Breast epithelium (tissue), 4 donors: ENCODE measurements at regions not wholly inside any gene's neighbourhood (a gene's known extent, or its start where the extent isn't known, plus 50 kb on each side); places are given as distances from the start of the nearest gene placed in this dataset.
"Not testable (repeated sequence)": the region's sequence is repeated elsewhere in the genome, so short reads cannot be mapped to it uniquely, and the experiment has no call there.

Experiments used
- DNase-seq, 2 donors: peaks; one replicate each; pipeline ENCODE4 v3.0.0-alpha.2; 2019; ENCODE audit warnings: low spot score in 2 of 2
- H3K27ac ChIP-seq, 2 donors: fragments of 200-600 bp; sonication (generic) in 1 of 2; one replicate each; pipeline ENCODE4 v1.5.1; 2016 to 2019; ENCODE audit warnings: mild to moderate bottlenecking in 1 of 2
- H3K27me3 ChIP-seq, 2 donors: fragments of 200-600 bp; sonication (generic) in 1 of 2; one replicate each; pipeline versions ENCODE4 v1.5.1 to v1.6.0; 2017 to 2019; ENCODE audit warnings: control low read depth in 1 of 2, mild to moderate bottlenecking in 1 of 2
- H3K36me3 ChIP-seq: fragments of 200-600 bp; one replicate; pipeline ENCODE4 v1.5.1; 2019
- H3K4me1 ChIP-seq, 2 donors: fragments of 200-600 bp; sonication (generic); one replicate each; pipeline ENCODE4 v1.5.1; 2016 to 2019; ENCODE audit warnings: control low read depth in 1 of 2
- H3K4me3 ChIP-seq, 3 donors: fragments of 200-600 bp; sonication (generic); 1 replicate in 2 of 3; 2 replicates in 1 of 3; pipeline ENCODE4 v1.5.1; 2016 to 2019; ENCODE audit warnings: mild to moderate bottlenecking in 3 of 3, moderate library complexity in 2 of 3
- H3K9me3 ChIP-seq, 2 donors: fragments of 200-600 bp; sonication (generic) in 1 of 2; one replicate each; pipeline ENCODE4 v1.5.1; 2016 to 2019; ENCODE audit warnings: control low read depth in 1 of 2
- POLR2A ChIP-seq: fragments of 450-650 bp; IDR thresholded peaks from one replicate; pipeline ENCODE4 v1.6.1; 2016; ENCODE audit warnings: antibody characterized with exemption, mild to moderate bottlenecking, moderate library complexity
- POLR2AphosphoS5 ChIP-seq, 3 donors: sonication (generic); formaldehyde crosslinking; IDR thresholded peaks; one replicate each; pipeline ENCODE4 v1.6.1; 2017; ENCODE audit warnings: antibody characterized with exemption in 3 of 3
- intact Hi-C: fragments of 100-400 bp; cut with DNase I; formaldehyde crosslinking; loops from one replicate; pipeline ENCODE4 v1.15.1; 2023; ENCODE audit warnings: low total_unique reads
- TF ChIP-seq, protein P1 (sequence below), 3 donors: fragments of 450-650 bp; IDR thresholded peaks; one replicate each; pipeline ENCODE4 v1.5.1; 2016 to 2017; ENCODE audit warnings: antibody characterized with exemption in 3 of 3, mild to moderate bottlenecking in 3 of 3, moderate library complexity in 3 of 3

DNA sequence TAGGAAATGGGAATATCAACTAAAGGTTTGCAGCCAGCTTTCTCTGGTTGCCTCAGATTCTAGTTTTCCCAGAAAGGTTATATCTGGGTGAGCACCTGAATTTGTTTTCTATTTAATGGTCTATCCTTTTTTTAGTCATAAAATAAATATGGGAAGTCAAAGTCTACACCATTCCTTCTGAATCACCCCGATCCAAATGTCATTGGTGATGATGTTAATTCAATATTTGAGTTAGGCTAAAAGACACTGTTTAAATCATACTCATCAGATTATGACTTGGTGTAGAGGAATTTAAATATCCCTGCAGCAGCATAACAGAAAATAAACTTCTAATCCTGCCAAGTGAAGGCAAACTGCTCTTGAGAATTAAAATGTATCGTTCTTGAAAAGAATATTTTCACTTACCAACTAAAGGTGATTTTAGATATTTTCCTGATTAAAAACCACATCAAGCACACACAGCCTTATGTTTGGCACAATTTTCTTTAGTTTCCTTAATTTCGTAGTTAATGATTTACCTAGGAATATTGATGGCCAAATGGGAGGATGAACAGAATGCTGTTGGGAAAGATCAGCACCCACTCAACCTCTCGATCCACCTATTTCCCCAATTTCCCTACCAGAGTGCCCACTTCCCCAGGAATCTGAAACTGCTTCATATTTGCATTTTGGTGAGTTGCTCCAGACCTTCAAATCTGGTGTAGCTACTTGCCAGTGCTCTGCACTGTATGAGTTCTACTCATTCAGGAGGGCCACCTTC, 103.1 kb upstream of the TSLP start:
- intact Hi-C loops, result no loop called here

DNA sequence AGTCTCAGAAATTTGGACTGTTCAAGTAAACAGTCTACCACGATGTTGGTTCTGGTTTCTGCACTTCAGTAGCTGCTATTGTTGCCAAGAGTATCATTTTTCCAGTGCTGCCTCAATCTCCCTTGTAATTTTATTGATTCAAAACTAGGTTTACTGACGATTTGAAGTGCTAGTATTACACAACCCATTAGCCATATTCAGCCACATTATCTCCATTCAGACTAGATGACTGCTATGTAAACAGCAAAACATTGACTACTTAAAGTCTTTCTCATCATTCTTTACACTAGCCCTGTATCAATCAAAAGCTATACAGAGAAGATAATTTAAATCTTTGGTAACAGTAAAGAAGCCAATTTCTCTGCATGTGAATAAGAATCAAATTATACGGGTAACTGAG, 102.0 kb upstream of the TSLP start:
- no peaks in the 10 kb centered on the region for H3K9me3 ChIP-seq
- DNase-seq, result no peak
- no peak overlapping the region for H3K4me3 ChIP-seq
- no peaks in the 10 kb centered on the region for H3K27me3 ChIP-seq
- intact Hi-C loops, result no loop called here
- H3K27ac ChIP-seq, result no peak overlapping the region
- TF ChIP-seq POLR2A, result no peak
- TF ChIP-seq, protein P1, sequence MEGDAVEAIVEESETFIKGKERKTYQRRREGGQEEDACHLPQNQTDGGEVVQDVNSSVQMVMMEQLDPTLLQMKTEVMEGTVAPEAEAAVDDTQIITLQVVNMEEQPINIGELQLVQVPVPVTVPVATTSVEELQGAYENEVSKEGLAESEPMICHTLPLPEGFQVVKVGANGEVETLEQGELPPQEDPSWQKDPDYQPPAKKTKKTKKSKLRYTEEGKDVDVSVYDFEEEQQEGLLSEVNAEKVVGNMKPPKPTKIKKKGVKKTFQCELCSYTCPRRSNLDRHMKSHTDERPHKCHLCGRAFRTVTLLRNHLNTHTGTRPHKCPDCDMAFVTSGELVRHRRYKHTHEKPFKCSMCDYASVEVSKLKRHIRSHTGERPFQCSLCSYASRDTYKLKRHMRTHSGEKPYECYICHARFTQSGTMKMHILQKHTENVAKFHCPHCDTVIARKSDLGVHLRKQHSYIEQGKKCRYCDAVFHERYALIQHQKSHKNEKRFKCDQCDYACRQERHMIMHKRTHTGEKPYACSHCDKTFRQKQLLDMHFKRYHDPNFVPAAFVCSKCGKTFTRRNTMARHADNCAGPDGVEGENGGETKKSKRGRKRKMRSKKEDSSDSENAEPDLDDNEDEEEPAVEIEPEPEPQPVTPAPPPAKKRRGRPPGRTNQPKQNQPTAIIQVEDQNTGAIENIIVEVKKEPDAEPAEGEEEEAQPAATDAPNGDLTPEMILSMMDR (IDR thresholded peaks at IDR 0.05), result no peak
- TF ChIP-seq POLR2AphosphoS5 (IDR thresholded peaks at IDR 0.05), result no peak
- H3K36me3 ChIP-seq, result no peaks in the 10 kb centered on the region
- H3K4me1 ChIP-seq, result no peaks in the 10 kb centered on the region

More for the DNA sequence above, 103.1 kb upstream of the TSLP start:
- Histone ChIP-seq H3K36me3 (no peaks in the 10 kb centered on the region), H3K4me3 (no peak overlapping the region), H3K27ac (no peak overlapping the region), H3K9me3 (no peaks in the 10 kb centered on the region), H3K4me1 (no peaks in the 10 kb centered on the region), H3K27me3 (no peaks in the 10 kb centered on the region)
- DNase-seq, result no peak
- TF ChIP-seq POLR2A (no peak), POLR2AphosphoS5 (IDR thresholded peaks at IDR 0.05) (no peak)
- TF ChIP-seq, protein P1 (IDR thresholded peaks at IDR 0.05), result no peak

DNA sequence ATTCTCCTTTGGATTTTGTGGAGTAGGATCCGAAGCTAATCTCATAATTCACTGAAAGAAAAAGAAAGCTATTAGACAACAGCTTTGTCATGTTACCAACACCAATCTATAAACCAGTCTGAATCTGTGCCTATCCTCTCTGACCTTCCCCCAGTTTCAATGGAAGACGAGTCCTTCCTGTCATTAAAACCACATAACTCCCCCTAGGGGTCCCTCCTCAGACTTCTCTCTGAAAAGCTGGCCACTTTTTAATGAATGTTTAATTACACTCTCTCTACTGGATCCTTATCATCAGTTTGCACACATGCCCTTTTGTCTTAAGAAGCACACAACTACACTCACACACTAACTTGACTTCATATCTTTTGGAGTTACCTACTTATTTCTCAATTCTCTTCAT, 98.0 kb upstream of the TSLP start:
- Histone ChIP-seq H3K4me1 (no peaks in the 10 kb centered on the region), H3K36me3 (no peaks in the 10 kb centered on the region), H3K27ac (no peak overlapping the region), H3K9me3 (peaks cover 0 to 5% of the 10 kb centered on the region in 2 donors), H3K4me3 (no peak overlapping the region), H3K27me3 (no peaks in the 10 kb centered on the region)
- intact Hi-C loops, result loop anchor here (5.0 kb wide), 1 partner anchor 1914 kb away; no protein-coding TSS in a partner anchor
- DNase-seq, result no peak
- TF ChIP-seq, protein P1 (IDR thresholded peaks at IDR 0.05), result no peak
- TF ChIP-seq POLR2AphosphoS5 (IDR thresholded peaks at IDR 0.05) (no peak), POLR2A (no peak)

DNA sequence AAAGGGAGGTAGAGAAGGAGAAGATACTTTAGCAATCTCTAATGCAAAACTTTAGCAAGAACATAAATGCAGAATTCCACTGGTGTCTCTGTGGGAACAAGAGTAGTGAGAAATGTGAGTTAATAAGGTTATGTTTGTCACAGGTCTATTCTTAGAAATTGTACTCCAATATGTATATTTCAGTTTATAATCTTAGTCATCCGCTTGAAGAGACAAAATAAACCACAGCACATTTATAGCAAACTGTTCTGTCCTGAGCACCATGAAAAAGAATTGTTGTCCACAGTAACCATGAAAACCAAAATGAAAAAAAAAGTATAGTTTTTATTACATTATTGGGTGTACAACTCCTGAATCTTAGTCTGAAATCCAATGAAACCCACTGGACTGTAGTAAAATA, 93.6 kb upstream of the TSLP start:
- peaks cover 0 to 5% of the 10 kb centered on the region in 2 donors for H3K9me3 ChIP-seq
- no peaks in the 10 kb centered on the region for H3K4me1 ChIP-seq
- TF ChIP-seq POLR2A, result no peak
- TF ChIP-seq POLR2AphosphoS5 (IDR thresholded peaks at IDR 0.05), result no peak
- TF ChIP-seq, protein P1 (IDR thresholded peaks at IDR 0.05), result no peak
- no peak overlapping the region for H3K4me3 ChIP-seq
- no peaks in the 10 kb centered on the region for H3K27me3 ChIP-seq
- no peaks in the 10 kb centered on the region for H3K36me3 ChIP-seq
- intact Hi-C loops, result no loop called here
- no peak for DNase-seq
- no peak overlapping the region for H3K27ac ChIP-seq

DNA sequence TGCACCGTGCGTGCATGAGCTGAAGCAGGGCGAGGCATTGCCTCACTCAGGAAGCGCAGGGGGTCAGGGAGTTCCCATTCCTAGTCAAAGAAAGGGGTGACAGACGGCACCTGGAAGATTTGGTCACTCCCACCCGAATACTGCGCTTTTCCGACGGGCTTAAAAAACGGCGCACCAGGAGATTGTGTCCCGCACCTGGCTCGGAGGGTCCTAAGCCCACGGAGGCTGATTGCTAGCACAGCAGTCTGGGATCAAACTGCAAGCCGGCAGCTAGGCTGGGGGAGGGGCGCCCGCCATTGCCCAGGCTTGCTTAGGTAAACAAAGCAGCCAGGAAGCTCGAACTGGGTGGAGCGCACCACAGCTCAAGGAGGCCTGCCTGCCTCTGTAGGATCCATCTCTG, 85.6 kb upstream of the TSLP start:
- H3K9me3 ChIP-seq, H3K4me1 ChIP-seq, intact Hi-C loops, DNase-seq, H3K27me3 ChIP-seq, H3K4me3 ChIP-seq, H3K27ac ChIP-seq, H3K36me3 ChIP-seq: not testable (repeated sequence)

DNA sequence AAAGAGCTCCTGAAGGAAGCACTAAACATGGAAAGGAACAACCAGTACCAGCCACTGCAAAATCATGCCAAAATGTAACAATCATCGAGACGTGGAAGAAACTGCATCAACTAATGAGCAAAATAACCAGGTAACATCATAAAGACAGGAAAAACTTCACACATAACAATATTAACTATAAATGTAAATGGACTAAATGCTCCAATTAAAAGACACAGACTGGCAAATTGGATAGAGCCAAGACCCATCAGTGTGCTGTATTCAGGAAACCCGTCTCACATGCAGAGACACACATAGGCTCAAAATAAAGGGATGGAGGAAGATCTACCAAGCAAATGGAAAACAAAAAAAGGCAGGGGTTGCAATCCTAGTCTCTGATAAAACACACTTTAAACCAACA, 83.9 kb upstream of the TSLP start:
- H3K9me3 ChIP-seq, H3K4me3 ChIP-seq, H3K27me3 ChIP-seq, H3K4me1 ChIP-seq, DNase-seq, intact Hi-C loops, H3K27ac ChIP-seq, H3K36me3 ChIP-seq: not testable (repeated sequence)
